Nephron (organoid): ENCODE measurements at regions not wholly inside any gene's neighbourhood (a gene's known extent, or its start where the extent isn't known, plus 50 kb on each side); places are given as distances from the start of the nearest gene placed in this dataset.

Experiments used
- H3K27ac Mint-ChIP-seq, 3 experiments: 2 replicates each; pipeline ENCODE4 v1.8.0; 2020; ENCODE audit warnings: mixed read lengths in 3 of 3, mild to moderate bottlenecking in 2 of 3, moderate library complexity in 1 of 3
- H3K27me3 Mint-ChIP-seq: 2 replicates; pipeline ENCODE4 v1.8.0; 2021; ENCODE audit warnings: low read depth, mild to moderate bottlenecking, moderate library complexity, mixed read lengths
- H3K36me3 Mint-ChIP-seq: 2 replicates; pipeline ENCODE4 v1.8.0; 2020; ENCODE audit warnings: low read depth, mixed read lengths
- H3K4me1 Mint-ChIP-seq: 2 replicates; pipeline ENCODE4 v1.8.0; 2020; ENCODE audit warnings: mixed read lengths
- H3K4me3 Mint-ChIP-seq, 3 experiments: 2 replicates each; pipeline ENCODE4 v1.8.0; 2020; ENCODE audit warnings: mild to moderate bottlenecking in 3 of 3, mixed read lengths in 3 of 3, moderate library complexity in 2 of 3
- H3K9me3 Mint-ChIP-seq: 2 replicates; pipeline ENCODE4 v1.8.0; 2020; ENCODE audit warnings: mixed read lengths
- CTCF ChIP-seq, 3 experiments: fragments of 200-600 bp; sonication (generic); IDR thresholded peaks; one replicate each; pipeline ENCODE4 v1.5.0; 2021; ENCODE audit warnings: antibody characterized with exemption in 3 of 3; ENCODE audit not compliant: unreplicated experiment in 3 of 3

DNA sequence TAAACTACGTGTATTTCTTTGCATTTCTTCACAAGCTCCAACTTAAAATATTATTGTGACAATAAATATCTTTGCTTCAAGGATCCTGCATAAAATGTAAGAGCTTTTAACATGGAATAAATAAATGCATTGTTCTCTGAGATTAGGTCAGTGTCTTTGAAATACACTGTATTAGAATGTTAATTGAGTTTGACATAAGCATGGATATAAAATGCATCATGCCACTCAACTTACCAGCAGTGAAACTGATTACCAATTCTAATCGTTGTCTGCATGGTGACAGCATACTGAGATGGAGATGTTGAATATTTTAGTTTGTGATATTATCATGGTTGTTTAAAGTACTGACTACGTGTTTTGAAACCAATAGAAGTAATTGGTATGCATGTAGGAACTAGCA is 555.3 kb upstream of the ZNF608 start:
- Mint-ChIP-seq H3K9me3 (peaks cover 10% of the 10 kb centered on the region), H3K4me3 (no peak overlapping the region), H3K27me3 (peaks cover 3% of the 10 kb centered on the region), H3K4me1 (peaks cover 15% of the 10 kb centered on the region), H3K27ac (no peak overlapping the region), H3K36me3 (no peaks in the 10 kb centered on the region)
- no peak for TF ChIP-seq CTCF (IDR thresholded peaks at IDR 0.05; ENCODE audit: unreplicated experiment in 3 of 3)

GRCh38 chr5:125302577-125302976 is 556.1 kb upstream of the ZNF608 start:
- Mint-ChIP-seq H3K4me1 (peaks cover 14% of the 10 kb centered on the region), H3K27ac (no peak overlapping the region), H3K36me3 (peaks cover 2% of the 10 kb centered on the region), H3K9me3 (peaks cover 15% of the 10 kb centered on the region), H3K4me3 (no peak overlapping the region), H3K27me3 (peaks cover 3% of the 10 kb centered on the region)
- TF ChIP-seq CTCF (IDR thresholded peaks at IDR 0.05; ENCODE audit: unreplicated experiment in 3 of 3), result no peak

DNA sequence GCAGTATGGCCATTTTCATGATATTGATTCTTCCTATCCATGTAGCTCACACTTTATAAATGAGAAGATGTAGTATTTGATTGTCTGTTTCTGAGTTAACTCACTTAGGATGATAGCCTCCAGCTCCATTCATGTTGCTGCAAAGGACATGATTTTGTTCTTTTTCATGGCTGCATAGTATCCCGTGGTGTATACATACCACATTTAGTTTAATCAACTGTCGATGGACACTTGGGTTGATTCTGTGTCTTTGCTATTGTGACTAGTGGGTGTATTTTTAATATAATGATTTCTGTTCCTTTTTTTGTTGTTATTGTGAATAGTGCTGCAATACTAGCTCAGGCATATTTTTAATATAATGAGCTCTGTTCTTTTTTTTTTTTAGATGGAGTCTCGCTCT is 560.3 kb upstream of the ZNF608 start:
- peaks cover 3% of the 10 kb centered on the region for H3K27me3 Mint-ChIP-seq
- no peak overlapping the region for H3K4me3 Mint-ChIP-seq
- H3K36me3 Mint-ChIP-seq, result peaks cover 13% of the 10 kb centered on the region
- peaks cover 26% of the 10 kb centered on the region for H3K9me3 Mint-ChIP-seq
- TF ChIP-seq CTCF (IDR thresholded peaks at IDR 0.05; ENCODE audit: unreplicated experiment in 3 of 3), result no peak
- H3K4me1 Mint-ChIP-seq, result no peaks in the 10 kb centered on the region
- H3K27ac Mint-ChIP-seq, result no peak overlapping the region

GRCh38 chr5:125310749-125311148 is 564.3 kb upstream of the ZNF608 start:
- Mint-ChIP-seq H3K27ac (no peak overlapping the region), H3K4me1 (no peaks in the 10 kb centered on the region), H3K4me3 (no peak overlapping the region), H3K36me3 (peaks cover 18% of the 10 kb centered on the region), H3K9me3 (peaks cover 46% of the 10 kb centered on the region), H3K27me3 (no peaks in the 10 kb centered on the region)
- TF ChIP-seq CTCF (IDR thresholded peaks at IDR 0.05; ENCODE audit: unreplicated experiment in 3 of 3), result no peak

GRCh38 chr5:125311743-125312142 is 565.3 kb upstream of the ZNF608 start:
- no peaks in the 10 kb centered on the region for H3K27me3 Mint-ChIP-seq
- peaks cover 39% of the 10 kb centered on the region for H3K9me3 Mint-ChIP-seq
- peaks cover 7% of the 10 kb centered on the region for H3K4me1 Mint-ChIP-seq
- peaks cover 18% of the 10 kb centered on the region for H3K36me3 Mint-ChIP-seq
- no peak overlapping the region for H3K4me3 Mint-ChIP-seq
- TF ChIP-seq CTCF (IDR thresholded peaks at IDR 0.05; ENCODE audit: unreplicated experiment in 3 of 3), result no peak
- H3K27ac Mint-ChIP-seq, result no peak overlapping the region

DNA sequence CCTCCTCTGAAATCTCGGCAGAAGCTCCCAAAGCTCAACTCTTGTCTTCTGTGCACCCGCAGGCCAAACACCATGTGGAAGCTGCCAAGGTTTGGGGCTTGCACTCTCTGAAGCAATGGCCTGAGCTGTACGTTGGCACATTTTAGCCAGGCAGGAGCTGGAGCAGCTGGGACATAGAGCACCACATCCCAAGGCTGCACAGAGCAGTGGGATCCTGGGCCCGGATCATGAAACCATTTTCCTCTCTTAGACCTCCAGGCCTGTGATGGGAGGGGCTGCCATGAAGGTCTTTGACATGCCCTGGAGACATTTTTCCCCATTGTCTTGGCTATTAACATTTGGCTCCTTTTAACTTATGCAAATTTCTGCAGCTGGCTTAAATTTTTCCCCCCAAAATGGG is 567.1 kb upstream of the ZNF608 start:
- Mint-ChIP-seq H3K27me3 (no peaks in the 10 kb centered on the region), H3K27ac (no peak overlapping the region), H3K9me3 (peaks cover 24% of the 10 kb centered on the region), H3K4me3 (no peak overlapping the region), H3K36me3 (peaks cover 6% of the 10 kb centered on the region), H3K4me1 (peaks cover 20% of the 10 kb centered on the region)
- TF ChIP-seq CTCF (IDR thresholded peaks at IDR 0.05; ENCODE audit: unreplicated experiment in 3 of 3), result no peak
